ENCODE measurements at regions not wholly inside any gene's neighbourhood (a gene's known extent, or its start where the extent isn't known, plus 50 kb on each side); places are given as distances from the start of the nearest gene placed in this dataset.

DNA sequence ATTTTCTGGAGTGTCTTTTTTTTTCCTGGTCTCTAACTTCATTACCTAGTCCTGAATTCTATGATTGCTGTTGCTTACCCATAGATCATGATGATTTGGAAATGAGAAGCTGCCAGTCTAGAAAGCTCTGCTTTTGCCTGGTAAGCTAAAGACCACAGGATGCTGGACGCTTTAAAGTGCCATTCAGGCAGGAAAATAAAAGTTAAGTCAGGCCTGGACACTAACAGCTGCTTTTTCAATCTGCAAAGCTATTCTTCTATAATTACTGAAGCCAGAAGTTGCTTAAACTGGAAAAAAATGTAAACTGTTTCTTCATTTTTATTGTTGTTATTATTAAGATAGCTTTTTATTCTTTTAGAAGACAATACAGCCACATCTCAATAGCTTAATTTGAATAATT lies 129.8 kb upstream of the SPACA1 start (continued):
- TF ChIP-seq MNT (IDR thresholded peaks at IDR 0.05) (no peak), ZBTB3 (CRISPR knock-in tag; IDR thresholded peaks at IDR 0.05; ENCODE audit: borderline replicate concordance, low read depth) (no peak), SALL1 (CRISPR knock-in tag; IDR thresholded peaks at IDR 0.05) (no peak), KLF9 (CRISPR knock-in tag; IDR thresholded peaks at IDR 0.05; ENCODE audit: low read depth) (no peak), ZNF326 (CRISPR knock-in tag; IDR thresholded peaks at IDR 0.05; ENCODE audit: borderline replicate concordance) (no peak), SKIL (CRISPR knock-in tag; IDR thresholded peaks at IDR 0.05; ENCODE audit: borderline replicate concordance) (no peak), HNRNPLL (IDR thresholded peaks at IDR 0.05; ENCODE audit: low read depth, low read length, poor library complexity, severe bottlenecking) (no peak)
- TF ChIP-seq, protein P1, sequence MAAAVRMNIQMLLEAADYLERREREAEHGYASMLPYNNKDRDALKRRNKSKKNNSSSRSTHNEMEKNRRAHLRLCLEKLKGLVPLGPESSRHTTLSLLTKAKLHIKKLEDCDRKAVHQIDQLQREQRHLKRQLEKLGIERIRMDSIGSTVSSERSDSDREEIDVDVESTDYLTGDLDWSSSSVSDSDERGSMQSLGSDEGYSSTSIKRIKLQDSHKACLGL (CRISPR knock-in tag; IDR thresholded peaks at IDR 0.05) = no peak
- TF ChIP-seq, protein P2, sequence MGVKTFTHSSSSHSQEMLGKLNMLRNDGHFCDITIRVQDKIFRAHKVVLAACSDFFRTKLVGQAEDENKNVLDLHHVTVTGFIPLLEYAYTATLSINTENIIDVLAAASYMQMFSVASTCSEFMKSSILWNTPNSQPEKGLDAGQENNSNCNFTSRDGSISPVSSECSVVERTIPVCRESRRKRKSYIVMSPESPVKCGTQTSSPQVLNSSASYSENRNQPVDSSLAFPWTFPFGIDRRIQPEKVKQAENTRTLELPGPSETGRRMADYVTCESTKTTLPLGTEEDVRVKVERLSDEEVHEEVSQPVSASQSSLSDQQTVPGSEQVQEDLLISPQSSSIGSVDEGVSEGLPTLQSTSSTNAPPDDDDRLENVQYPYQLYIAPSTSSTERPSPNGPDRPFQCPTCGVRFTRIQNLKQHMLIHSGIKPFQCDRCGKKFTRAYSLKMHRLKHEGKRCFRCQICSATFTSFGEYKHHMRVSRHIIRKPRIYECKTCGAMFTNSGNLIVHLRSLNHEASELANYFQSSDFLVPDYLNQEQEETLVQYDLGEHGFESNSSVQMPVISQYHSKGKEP (CRISPR knock-in tag; IDR thresholded peaks at IDR 0.05) = no peak
- TF ChIP-seq, protein P3, sequence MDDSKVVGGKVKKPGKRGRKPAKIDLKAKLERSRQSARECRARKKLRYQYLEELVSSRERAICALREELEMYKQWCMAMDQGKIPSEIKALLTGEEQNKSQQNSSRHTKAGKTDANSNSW (CRISPR knock-in tag; IDR thresholded peaks at IDR 0.05; ENCODE audit: borderline replicate concordance) = no peak
